Prostate gland (tissue), 2 donors: ENCODE measurements at regions not wholly inside any gene's neighbourhood (a gene's known extent, or its start where the extent isn't known, plus 50 kb on each side); places are given as distances from the start of the nearest gene placed in this dataset.

Source experiments
- POLR2A ChIP-seq: fragments of 450-650 bp; IDR thresholded peaks from one replicate; pipeline ENCODE4 v1.6.1; 2016; ENCODE audit warnings: antibody characterized with exemption, mild to moderate bottlenecking
- TF ChIP-seq, protein P1 (sequence below), 4 experiments: fragments of 200-600 bp in 2 of 4; fragments of 450-650 bp in 2 of 4; sonication (generic) in 2 of 4; IDR thresholded peaks; 1 replicate in 3 of 4; 2 replicates in 1 of 4; pipeline ENCODE4 v1.5.1; 2016 to 2019; ENCODE audit warnings: antibody characterized with exemption in 4 of 4, mild to moderate bottlenecking in 2 of 4, moderate library complexity in 2 of 4

- TF ChIP-seq, protein P1, sequence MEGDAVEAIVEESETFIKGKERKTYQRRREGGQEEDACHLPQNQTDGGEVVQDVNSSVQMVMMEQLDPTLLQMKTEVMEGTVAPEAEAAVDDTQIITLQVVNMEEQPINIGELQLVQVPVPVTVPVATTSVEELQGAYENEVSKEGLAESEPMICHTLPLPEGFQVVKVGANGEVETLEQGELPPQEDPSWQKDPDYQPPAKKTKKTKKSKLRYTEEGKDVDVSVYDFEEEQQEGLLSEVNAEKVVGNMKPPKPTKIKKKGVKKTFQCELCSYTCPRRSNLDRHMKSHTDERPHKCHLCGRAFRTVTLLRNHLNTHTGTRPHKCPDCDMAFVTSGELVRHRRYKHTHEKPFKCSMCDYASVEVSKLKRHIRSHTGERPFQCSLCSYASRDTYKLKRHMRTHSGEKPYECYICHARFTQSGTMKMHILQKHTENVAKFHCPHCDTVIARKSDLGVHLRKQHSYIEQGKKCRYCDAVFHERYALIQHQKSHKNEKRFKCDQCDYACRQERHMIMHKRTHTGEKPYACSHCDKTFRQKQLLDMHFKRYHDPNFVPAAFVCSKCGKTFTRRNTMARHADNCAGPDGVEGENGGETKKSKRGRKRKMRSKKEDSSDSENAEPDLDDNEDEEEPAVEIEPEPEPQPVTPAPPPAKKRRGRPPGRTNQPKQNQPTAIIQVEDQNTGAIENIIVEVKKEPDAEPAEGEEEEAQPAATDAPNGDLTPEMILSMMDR (IDR thresholded peaks at IDR 0.05), result no peak
- TF ChIP-seq POLR2A, result no peak
These were observed 578.3 kb downstream of the PDCD6IP start for GRCh38 chr3:34376691-34377090.
